ENCODE measurements at regions not wholly inside any gene's neighbourhood (a gene's known extent, or its start where the extent isn't known, plus 50 kb on each side); places are given as distances from the start of the nearest gene placed in this dataset.

DNA sequence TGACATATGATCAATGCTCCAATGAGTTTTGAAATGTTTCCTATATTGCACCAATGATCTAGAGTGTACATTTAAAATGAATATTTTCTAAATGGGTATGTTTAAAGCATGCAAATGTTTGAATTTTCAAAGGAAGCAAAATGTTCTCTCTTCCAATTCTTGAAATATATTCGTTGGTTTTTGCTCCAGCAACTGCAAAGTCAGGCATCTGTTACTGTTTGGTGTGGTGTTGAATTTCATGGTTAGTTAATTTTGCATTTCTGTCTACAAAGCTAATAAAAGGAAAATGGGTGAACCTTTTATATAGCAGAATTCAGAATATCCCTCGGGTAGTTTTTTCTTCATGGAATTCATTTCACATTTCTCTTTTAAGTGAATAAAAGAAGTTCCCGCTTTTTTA lies 1018.3 kb downstream of the GRIK2 start:
- H3K4me3 ChIP-seq (ENCODE audit: low read depth, low read length): no peak overlapping the region
- no peak for TF ChIP-seq CTCF (IDR thresholded peaks at IDR 0.05; ENCODE audit: insufficient read depth, low read length)
- no peak for DNase-seq (ENCODE audit: low read depth)

DNA sequence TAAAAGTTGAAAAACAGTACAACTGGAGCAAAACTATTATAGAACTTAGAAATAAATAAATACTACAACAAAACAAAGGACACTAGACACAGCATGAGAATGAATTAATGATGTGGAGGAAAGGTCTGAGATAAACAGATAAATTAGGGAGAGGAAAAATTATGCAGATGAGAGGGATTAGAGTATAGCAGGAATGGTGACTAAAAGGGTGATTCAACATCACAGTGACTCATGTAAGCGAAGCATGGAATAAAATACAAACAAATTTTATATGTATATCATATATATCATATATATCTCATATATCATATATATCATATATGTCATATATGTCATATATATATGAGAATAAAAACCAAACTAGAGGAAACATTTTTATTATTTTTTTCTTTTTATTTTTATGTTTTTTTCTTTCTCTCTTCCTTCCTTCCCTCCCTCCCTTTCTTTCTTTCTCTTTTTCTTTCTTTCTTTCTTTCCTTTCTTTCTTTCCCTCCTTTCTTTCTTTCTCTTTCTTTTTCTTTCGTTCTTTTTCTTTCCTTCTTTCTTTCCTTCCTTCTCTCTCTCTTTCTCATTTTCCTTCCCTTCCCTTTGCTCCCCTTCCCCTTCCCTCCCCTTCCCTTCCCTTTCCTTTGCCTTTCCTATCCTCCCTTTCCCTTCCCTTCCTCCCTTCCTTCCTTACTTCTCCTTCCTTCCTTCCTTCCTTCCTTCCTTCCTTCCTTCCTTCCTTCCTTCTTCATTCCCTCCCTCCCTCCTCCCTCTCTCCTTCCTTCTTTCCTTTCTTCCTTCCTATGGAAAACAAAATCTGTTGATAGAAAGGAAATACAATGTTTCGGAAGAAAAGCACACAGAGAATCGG lies 1014.6 kb downstream of the GRIK2 start:
- TF ChIP-seq CTCF (IDR thresholded peaks at IDR 0.05; ENCODE audit: insufficient read depth, low read length): no peak
- DNase-seq (ENCODE audit: low read depth): no peak

GRCh38 chr6:102405860-102406259 lies 1012.4 kb downstream of the GRIK2 start:
- no peak for TF ChIP-seq CTCF (IDR thresholded peaks at IDR 0.05; ENCODE audit: insufficient read depth, low read length)
- no peak overlapping the region for H3K4me3 ChIP-seq (ENCODE audit: low read depth, low read length)
- DNase-seq (ENCODE audit: low read depth): no peak

More for the DNA sequence above, 1014.6 kb downstream of the GRIK2 start:
- no peak overlapping the region for H3K4me3 ChIP-seq (ENCODE audit: low read depth, low read length)

- no peak for TF ChIP-seq CTCF (IDR thresholded peaks at IDR 0.05; ENCODE audit: insufficient read depth, low read length)
- no peak overlapping the region for H3K4me3 ChIP-seq (ENCODE audit: low read depth, low read length)
- DNase-seq (ENCODE audit: low read depth): no peak
Measured at GRCh38 chr6:102402635-102403329, 1009.3 kb downstream of the GRIK2 start.

DNA sequence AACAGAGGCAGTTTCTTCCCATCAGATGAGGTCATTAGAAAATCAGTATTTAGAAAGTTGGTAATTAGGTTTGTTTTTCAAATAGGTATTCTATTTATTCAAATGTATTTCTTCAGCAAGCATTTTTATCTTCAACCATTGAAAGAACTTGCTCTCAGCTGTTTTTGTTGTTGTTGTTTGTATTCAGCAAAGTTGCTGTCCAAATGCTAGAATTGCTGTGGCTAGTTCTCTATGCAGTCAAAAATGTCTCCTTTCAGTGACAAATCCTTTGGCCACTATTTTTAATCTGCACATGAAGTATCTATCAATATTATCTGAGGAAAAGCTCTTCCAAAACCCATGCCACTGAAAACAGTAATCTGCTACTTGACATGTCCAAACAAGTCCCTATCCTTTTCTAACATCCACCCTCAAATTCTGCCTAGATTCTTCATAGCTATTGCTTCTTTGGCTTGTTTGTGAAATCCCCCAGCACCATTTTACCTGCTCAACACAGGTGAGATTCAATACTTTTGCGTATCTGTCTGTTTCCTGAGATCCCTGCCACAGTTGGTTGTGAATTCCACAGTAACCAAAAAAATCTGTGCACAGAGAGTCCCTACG lies 1005.4 kb downstream of the GRIK2 start:
- no peak for DNase-seq (ENCODE audit: low read depth)
- H3K4me3 ChIP-seq (ENCODE audit: low read depth, low read length): no peak overlapping the region
- no peak for TF ChIP-seq CTCF (IDR thresholded peaks at IDR 0.05; ENCODE audit: insufficient read depth, low read length)

GRCh38 chr6:102390541-102390940 lies 997.0 kb downstream of the GRIK2 start:
- no peak for DNase-seq (ENCODE audit: low read depth)
- H3K4me3 ChIP-seq (ENCODE audit: low read depth, low read length): no peak overlapping the region
- TF ChIP-seq CTCF (IDR thresholded peaks at IDR 0.05; ENCODE audit: insufficient read depth, low read length): no peak
